ENCODE measurements at regions not wholly inside any gene's neighbourhood (a gene's known extent, or its start where the extent isn't known, plus 50 kb on each side); places are given as distances from the start of the nearest gene placed in this dataset.
A peak's percentile ranks its signal among the peaks of the same experiment; 100 is the strongest.

DNA sequence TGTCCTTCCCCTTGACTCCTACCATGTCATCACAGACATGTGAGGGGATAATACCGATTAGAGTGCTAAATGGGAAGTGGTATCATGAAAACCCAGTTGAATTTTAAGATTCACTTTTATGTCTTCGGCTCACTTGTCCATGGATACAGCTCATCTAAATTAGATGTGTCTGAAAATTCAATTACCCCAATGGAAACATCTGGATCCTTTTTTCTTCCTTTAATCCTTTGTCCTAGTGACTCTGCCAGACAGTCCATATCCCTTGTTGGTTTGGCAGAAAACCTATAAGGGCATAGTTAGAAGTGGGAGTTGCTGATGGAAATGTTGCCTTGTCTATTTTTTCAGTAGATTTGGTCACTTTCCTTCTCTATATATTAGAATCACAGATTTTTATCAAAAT is 271.9 kb downstream of the MTERF1 start:
- H3K9me3 ChIP-seq (ENCODE audit: low read depth), result no peaks in the 10 kb centered on the region
- no peaks in the 10 kb centered on the region; the same call in 1 of the 2 replicates for H3K27me3 ChIP-seq (replicated peaks; ENCODE audit: insufficient read depth)
- H3K9me2 ChIP-seq (ENCODE audit: insufficient read depth), result no peaks in the 10 kb centered on the region
- no peaks in the 10 kb centered on the region for H3K79me2 ChIP-seq (ENCODE audit: insufficient read depth)
- no peak overlapping the region for H3K27ac ChIP-seq
- no peak overlapping the region for H3K4me2 ChIP-seq (ENCODE audit: unreplicated experiment)
- no peaks in the 10 kb centered on the region for H3K36me3 ChIP-seq (ENCODE audit: low read depth)
- TF ChIP-seq EZH2phosphoT487 (IDR thresholded peaks at IDR 0.05; ENCODE audit: insufficient read depth, low read depth) (no peak), EZH2 (IDR thresholded peaks at IDR 0.05; ENCODE audit: insufficient read depth, poor library complexity, severe bottlenecking) (no peak)
- no peak overlapping the region for H3K4me3 ChIP-seq
- no peak overlapping the region for H2AFZ ChIP-seq
- no peak overlapping the region for H3K9ac ChIP-seq
- 44 to 49% methylated on average over 2 of the region's 2 CpGs for WGBS, 2 experiments (ENCODE audit: low coverage in 1 of 2, low lambda C conversion rate in 2 of 2, missing lambda C conversion rate in 2 of 2)
- H3F3A ChIP-seq (ENCODE audit: insufficient read depth), result no peaks in the 10 kb centered on the region
- in situ Hi-C loops (cut with MboI), result no loop called here
- H3K4me1 ChIP-seq (ENCODE audit: insufficient read depth), result no peaks in the 10 kb centered on the region
- DNase-seq, result no peak
- no peaks in the 10 kb centered on the region for H4K20me1 ChIP-seq (ENCODE audit: insufficient read depth)

DNA sequence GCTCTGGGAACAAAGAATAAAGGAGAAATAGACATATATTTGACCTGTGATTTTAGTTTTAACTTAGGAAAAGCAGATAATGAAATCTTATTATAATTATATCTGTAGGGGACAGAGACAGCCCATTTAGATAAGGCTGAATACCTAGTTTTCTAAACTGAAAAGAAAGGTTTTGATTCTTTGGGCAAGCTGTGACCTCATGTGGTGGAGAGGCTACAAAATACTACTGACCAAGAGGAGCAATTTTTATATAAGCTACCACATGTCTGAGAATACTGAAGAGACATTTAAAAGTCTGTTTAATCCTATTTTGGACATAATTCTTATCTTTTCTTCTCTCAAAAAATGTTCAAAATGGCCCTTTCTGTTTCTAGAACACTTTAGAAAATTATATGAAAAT is 271.0 kb downstream of the MTERF1 start:
- no peak overlapping the region for H3K9ac ChIP-seq

DNA sequence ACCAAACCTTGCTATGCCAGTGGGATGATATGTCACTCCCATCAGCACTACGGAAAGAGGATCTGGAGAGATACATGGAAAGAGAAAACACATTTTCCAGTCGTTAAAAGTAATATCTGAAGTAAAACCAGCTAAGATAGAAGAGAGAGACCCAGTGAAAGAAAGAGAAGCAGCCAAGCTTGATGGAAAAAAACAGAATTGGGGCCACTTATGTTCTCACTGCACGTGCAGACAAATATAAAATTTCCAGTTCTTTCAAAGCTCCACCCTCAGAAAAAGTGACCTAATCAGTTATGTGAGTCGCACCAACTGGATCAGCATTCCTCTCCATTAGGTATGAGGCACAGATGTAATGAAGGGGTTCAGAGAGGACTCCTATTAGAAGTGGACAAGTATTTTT is 266.1 kb downstream of the MTERF1 start:
- H2AFZ ChIP-seq, result no peak overlapping the region
- no peaks in the 10 kb centered on the region for H3K9me3 ChIP-seq (ENCODE audit: low read depth)
- in situ Hi-C loops (cut with MboI), result no loop called here
- WGBS, 2 experiments (ENCODE audit: low coverage in 1 of 2, low lambda C conversion rate in 2 of 2, missing lambda C conversion rate in 2 of 2), result 64 to 69% methylated on average over 4 of the region's 4 CpGs
- H3K4me3 ChIP-seq, result no peak overlapping the region
- H3K4me1 ChIP-seq (ENCODE audit: insufficient read depth), result no peaks in the 10 kb centered on the region
- no peaks in the 10 kb centered on the region for H3F3A ChIP-seq (ENCODE audit: insufficient read depth)
- peak; percentile 42 for DNase-seq
- TF ChIP-seq EZH2 (IDR thresholded peaks at IDR 0.05; ENCODE audit: insufficient read depth, poor library complexity, severe bottlenecking) (no peak), EZH2phosphoT487 (IDR thresholded peaks at IDR 0.05; ENCODE audit: insufficient read depth, low read depth) (no peak)
- H3K79me2 ChIP-seq (ENCODE audit: insufficient read depth), result no peaks in the 10 kb centered on the region
- no peaks in the 10 kb centered on the region for H4K20me1 ChIP-seq (ENCODE audit: insufficient read depth)
- H3K9ac ChIP-seq, result no peak overlapping the region
- H3K27ac ChIP-seq, result no peak overlapping the region
- no peak overlapping the region for H3K4me2 ChIP-seq (ENCODE audit: unreplicated experiment)
- H3K27me3 ChIP-seq (replicated peaks; ENCODE audit: insufficient read depth), result no peaks in the 10 kb centered on the region
- no peaks in the 10 kb centered on the region for H3K36me3 ChIP-seq (ENCODE audit: low read depth)
- H3K9me2 ChIP-seq (ENCODE audit: insufficient read depth), result no peaks in the 10 kb centered on the region

More for the DNA sequence above, 271.0 kb downstream of the MTERF1 start:
- Histone ChIP-seq H3F3A (ENCODE audit: insufficient read depth) (no peaks in the 10 kb centered on the region), H3K9me3 (ENCODE audit: low read depth) (no peaks in the 10 kb centered on the region), H4K20me1 (ENCODE audit: insufficient read depth) (no peaks in the 10 kb centered on the region), H3K4me1 (ENCODE audit: insufficient read depth) (no peaks in the 10 kb centered on the region), H3K27me3 (replicated peaks; ENCODE audit: insufficient read depth) (no peaks in the 10 kb centered on the region; the same call in 1 of the 2 replicates), H3K79me2 (ENCODE audit: insufficient read depth) (no peaks in the 10 kb centered on the region), H3K4me3 (no peak overlapping the region), H2AFZ (no peak overlapping the region), H3K4me2 (ENCODE audit: unreplicated experiment) (no peak overlapping the region), H3K9me2 (ENCODE audit: insufficient read depth) (no peaks in the 10 kb centered on the region), H3K27ac (no peak overlapping the region), H3K36me3 (ENCODE audit: low read depth) (no peaks in the 10 kb centered on the region)
- DNase-seq, result no peak
- no peak for TF ChIP-seq EZH2 (IDR thresholded peaks at IDR 0.05; ENCODE audit: insufficient read depth, poor library complexity, severe bottlenecking)
- no peak for TF ChIP-seq EZH2phosphoT487 (IDR thresholded peaks at IDR 0.05; ENCODE audit: insufficient read depth, low read depth)
- in situ Hi-C loops (cut with MboI), result no loop called here

DNA sequence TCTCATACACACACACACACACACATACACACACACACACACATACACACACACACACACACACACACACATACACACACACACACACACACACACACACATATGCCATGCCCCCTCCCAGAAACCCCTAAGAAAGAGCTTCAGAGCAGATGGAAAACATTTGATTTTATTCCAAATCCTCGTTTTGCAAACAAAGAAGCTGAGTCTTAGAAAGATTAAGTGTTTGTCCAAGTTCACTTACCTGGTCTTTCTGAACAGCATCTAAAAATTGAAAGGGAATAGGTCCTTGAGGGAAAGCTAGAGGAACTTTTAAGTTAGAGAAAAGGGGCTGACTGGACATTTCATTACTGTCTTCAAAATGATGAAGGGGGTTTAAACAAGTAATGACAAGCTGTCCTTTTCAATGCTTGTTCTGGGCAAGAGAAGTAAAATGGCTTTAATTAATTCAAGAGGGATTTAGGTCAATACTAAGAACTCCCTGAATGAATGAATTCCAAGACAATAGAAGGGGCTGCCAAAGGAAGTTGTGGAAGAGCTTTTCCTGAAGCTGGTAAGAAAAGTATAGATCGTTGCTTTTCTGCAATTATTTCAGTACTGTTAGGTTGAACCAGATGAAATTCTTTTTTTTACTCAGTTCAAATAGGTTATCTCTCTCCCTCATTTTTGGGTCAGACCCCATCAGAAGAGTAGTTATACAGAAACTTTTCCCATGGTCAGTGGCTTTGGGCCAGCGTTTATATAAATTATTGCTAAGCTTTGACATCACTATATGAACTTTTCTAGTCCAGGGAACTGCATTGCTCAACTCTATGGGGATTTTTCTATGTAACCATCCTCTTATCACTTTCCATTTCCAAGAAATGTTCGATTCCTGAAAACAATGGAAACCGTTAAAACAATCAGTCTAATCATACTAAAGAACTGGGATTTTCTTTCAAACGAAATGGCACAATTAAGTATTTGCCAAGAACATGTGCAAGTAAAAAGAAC is 261.4 kb downstream of the MTERF1 start:
- H3K27ac ChIP-seq, result no peak overlapping the region
- H3K4me2 ChIP-seq (ENCODE audit: unreplicated experiment), result no peak overlapping the region
- no peaks in the 10 kb centered on the region for H3F3A ChIP-seq (ENCODE audit: insufficient read depth)
- H4K20me1 ChIP-seq (ENCODE audit: insufficient read depth), result no peaks in the 10 kb centered on the region
- 24 to 30% methylated on average over 6 of the region's 6 CpGs for WGBS, 2 experiments (ENCODE audit: low coverage in 1 of 2, low lambda C conversion rate in 2 of 2, missing lambda C conversion rate in 2 of 2)
- H3K9me3 ChIP-seq (ENCODE audit: low read depth), result no peaks in the 10 kb centered on the region
- no peak for DNase-seq
- no peaks in the 10 kb centered on the region for H3K27me3 ChIP-seq (replicated peaks; ENCODE audit: insufficient read depth)
- no peak overlapping the region for H2AFZ ChIP-seq
- TF ChIP-seq EZH2phosphoT487 (IDR thresholded peaks at IDR 0.05; ENCODE audit: insufficient read depth, low read depth), result no peak
- no peak for TF ChIP-seq EZH2 (IDR thresholded peaks at IDR 0.05; ENCODE audit: insufficient read depth, poor library complexity, severe bottlenecking)
- no peak overlapping the region for H3K4me3 ChIP-seq
- in situ Hi-C loops (cut with MboI), result no loop called here
- no peak overlapping the region for H3K9ac ChIP-seq
- H3K4me1 ChIP-seq (ENCODE audit: insufficient read depth), result no peaks in the 10 kb centered on the region
- no peaks in the 10 kb centered on the region for H3K79me2 ChIP-seq (ENCODE audit: insufficient read depth)
- H3K9me2 ChIP-seq (ENCODE audit: insufficient read depth), result no peaks in the 10 kb centered on the region
- H3K36me3 ChIP-seq (ENCODE audit: low read depth), result no peaks in the 10 kb centered on the region

Measured in GM23248 (cell line).